ENCODE measurements at regions not wholly inside any gene's neighbourhood (a gene's known extent, or its start where the extent isn't known, plus 50 kb on each side); places are given as distances from the start of the nearest gene placed in this dataset.

DNA sequence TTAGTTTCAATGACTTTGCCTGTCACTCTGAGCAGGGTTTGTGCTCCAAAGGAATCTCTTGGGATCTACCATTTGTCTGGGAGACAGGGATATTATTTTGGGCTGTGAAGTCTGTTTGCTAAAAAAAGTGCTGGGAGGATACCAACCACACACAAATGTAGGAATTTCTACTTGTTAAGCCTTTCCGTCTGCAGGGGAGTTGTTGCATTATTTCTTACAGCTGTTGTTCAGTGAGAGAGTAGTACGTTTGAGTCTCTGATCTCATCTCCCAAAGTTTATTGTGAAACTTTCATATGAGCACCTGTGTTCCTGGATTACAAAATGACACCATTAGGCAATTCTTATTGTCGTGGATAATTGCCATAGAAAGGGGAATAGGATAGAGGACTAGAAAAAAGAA, 78.3 kb upstream of the SEMA6A start:
- Histone ChIP-seq H3K4me1 (peaks cover 13% of the 10 kb centered on the region), H3K27me3 (no peaks in the 10 kb centered on the region), H3K27ac (peak overlapping the region; percentile 75), H3K4me3 (no peak overlapping the region), H3K36me3 (no peaks in the 10 kb centered on the region), H3K9me3 (no peaks in the 10 kb centered on the region)
- WGBS: 24% methylated on average over 3 of the region's 3 CpGs
- no peak for DNase-seq (ENCODE audit: low spot score in 2 of 2)
- TF ChIP-seq POLR2A (IDR thresholded peaks at IDR 0.05) (no peak), EP300 (IDR thresholded peaks at IDR 0.05) (no peak), POLR2AphosphoS5 (IDR thresholded peaks at IDR 0.05) (no peak)
- TF ChIP-seq, protein P1, sequence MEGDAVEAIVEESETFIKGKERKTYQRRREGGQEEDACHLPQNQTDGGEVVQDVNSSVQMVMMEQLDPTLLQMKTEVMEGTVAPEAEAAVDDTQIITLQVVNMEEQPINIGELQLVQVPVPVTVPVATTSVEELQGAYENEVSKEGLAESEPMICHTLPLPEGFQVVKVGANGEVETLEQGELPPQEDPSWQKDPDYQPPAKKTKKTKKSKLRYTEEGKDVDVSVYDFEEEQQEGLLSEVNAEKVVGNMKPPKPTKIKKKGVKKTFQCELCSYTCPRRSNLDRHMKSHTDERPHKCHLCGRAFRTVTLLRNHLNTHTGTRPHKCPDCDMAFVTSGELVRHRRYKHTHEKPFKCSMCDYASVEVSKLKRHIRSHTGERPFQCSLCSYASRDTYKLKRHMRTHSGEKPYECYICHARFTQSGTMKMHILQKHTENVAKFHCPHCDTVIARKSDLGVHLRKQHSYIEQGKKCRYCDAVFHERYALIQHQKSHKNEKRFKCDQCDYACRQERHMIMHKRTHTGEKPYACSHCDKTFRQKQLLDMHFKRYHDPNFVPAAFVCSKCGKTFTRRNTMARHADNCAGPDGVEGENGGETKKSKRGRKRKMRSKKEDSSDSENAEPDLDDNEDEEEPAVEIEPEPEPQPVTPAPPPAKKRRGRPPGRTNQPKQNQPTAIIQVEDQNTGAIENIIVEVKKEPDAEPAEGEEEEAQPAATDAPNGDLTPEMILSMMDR (IDR thresholded peaks at IDR 0.05): no peak

GRCh38 chr5:116652196-116652729, 77.6 kb upstream of the SEMA6A start:
- DNase-seq (ENCODE audit: low spot score in 2 of 2): peak in 1 of 2 donors; percentile 71
- Histone ChIP-seq H3K27ac (peak overlapping the region; percentile 75), H3K4me1 (peaks cover 13% of the 10 kb centered on the region), H3K36me3 (no peaks in the 10 kb centered on the region), H3K9me3 (no peaks in the 10 kb centered on the region), H3K27me3 (no peaks in the 10 kb centered on the region), H3K4me3 (no peak overlapping the region)
- WGBS: 25% methylated on average over 7 of the region's 7 CpGs
- TF ChIP-seq EP300 (IDR thresholded peaks at IDR 0.05): no peak
- TF ChIP-seq POLR2AphosphoS5 (IDR thresholded peaks at IDR 0.05): no peak
- no peak for TF ChIP-seq POLR2A (IDR thresholded peaks at IDR 0.05)
- TF ChIP-seq, protein P1 (IDR thresholded peaks at IDR 0.05): no peak

GRCh38 chr5:116651653-116652052, 77.0 kb upstream of the SEMA6A start:
- Histone ChIP-seq H3K27me3 (no peaks in the 10 kb centered on the region), H3K4me1 (peaks cover 13% of the 10 kb centered on the region), H3K4me3 (no peak overlapping the region), H3K9me3 (no peaks in the 10 kb centered on the region), H3K36me3 (no peaks in the 10 kb centered on the region), H3K27ac (no peak overlapping the region)
- TF ChIP-seq EP300 (IDR thresholded peaks at IDR 0.05): no peak
- no peak for TF ChIP-seq POLR2A (IDR thresholded peaks at IDR 0.05)
- TF ChIP-seq POLR2AphosphoS5 (IDR thresholded peaks at IDR 0.05): no peak
- TF ChIP-seq, protein P1 (IDR thresholded peaks at IDR 0.05): no peak
- WGBS: 67% methylated on average over 3 of the region's 3 CpGs
- DNase-seq (ENCODE audit: low spot score in 2 of 2): no peak

- H3K36me3 ChIP-seq: no peaks in the 10 kb centered on the region
- no peak for DNase-seq (ENCODE audit: low spot score in 2 of 2)
- no peaks in the 10 kb centered on the region for H3K9me3 ChIP-seq
- no peaks in the 10 kb centered on the region for H3K27me3 ChIP-seq
- TF ChIP-seq, protein P1 (IDR thresholded peaks at IDR 0.05): no peak
- TF ChIP-seq EP300 (IDR thresholded peaks at IDR 0.05): no peak
- TF ChIP-seq POLR2AphosphoS5 (IDR thresholded peaks at IDR 0.05): no peak
- TF ChIP-seq POLR2A (IDR thresholded peaks at IDR 0.05): no peak
- H3K4me3 ChIP-seq: no peak overlapping the region
- no peak overlapping the region for H3K27ac ChIP-seq
- WGBS: 91% methylated on average over 4 of the region's 4 CpGs
- H3K4me1 ChIP-seq: peaks cover 13% of the 10 kb centered on the region
Measured at GRCh38 chr5:116650964-116651363, 76.3 kb upstream of the SEMA6A start.

DNA sequence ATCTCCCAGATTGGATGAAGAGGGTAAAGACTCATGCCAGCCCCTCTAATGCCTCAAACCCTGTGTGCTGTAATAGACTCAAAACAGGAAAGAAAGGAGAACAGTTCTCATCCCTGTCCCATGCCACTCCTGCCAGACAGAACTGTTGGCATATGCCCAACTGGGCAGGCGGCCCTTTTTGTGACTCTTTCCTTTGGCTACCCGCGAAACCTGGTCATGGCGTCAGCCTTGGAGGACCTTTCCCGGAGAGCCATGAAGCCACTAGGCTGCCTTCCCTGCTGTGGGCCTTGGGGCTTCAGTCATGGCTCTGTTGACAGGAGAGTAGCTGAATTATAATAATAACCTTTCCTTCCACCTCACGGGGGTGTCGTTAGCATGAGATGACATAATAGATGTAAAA, 75.9 kb upstream of the SEMA6A start:
- Histone ChIP-seq H3K36me3 (no peaks in the 10 kb centered on the region), H3K27ac (no peak overlapping the region), H3K27me3 (no peaks in the 10 kb centered on the region), H3K4me1 (peaks cover 13% of the 10 kb centered on the region), H3K4me3 (no peak overlapping the region), H3K9me3 (no peaks in the 10 kb centered on the region)
- 84% methylated on average over 7 of the region's 7 CpGs for WGBS
- TF ChIP-seq POLR2A (IDR thresholded peaks at IDR 0.05) (no peak), POLR2AphosphoS5 (IDR thresholded peaks at IDR 0.05) (no peak)
- DNase-seq (ENCODE audit: low spot score in 2 of 2): no peak
